Common myeloid progenitor, CD34-positive (primary cell): ENCODE measurements at regions not wholly inside any gene's neighbourhood (a gene's known extent, or its start where the extent isn't known, plus 50 kb on each side); places are given as distances from the start of the nearest gene placed in this dataset.

Source experiments
- CTCF ChIA-PET: fragments of 350-600 bp; sonication (Branson Sonifier 250); formaldehyde crosslinking; loops from one replicate; lab custom pipeline; 2021; ENCODE audit warnings: antibody characterized with exemption; lab: Charles Lee
- POLR2A ChIA-PET: fragments of 350-600 bp; sonication (Branson Sonifier 250); formaldehyde crosslinking; loops from one replicate; lab custom pipeline; 2021; ENCODE audit warnings: antibody characterized with exemption; lab: Charles Lee
- DNase-seq, 3 donors: peaks; one replicate each; pipeline versions ENCODE4 v3.0.0 to v3.0.0-alpha.2; 2013
- H3K27ac ChIP-seq, 2 experiments: 1 replicate in 1 of 2; 2 replicates in 1 of 2; pipeline ENCODE4 v1.7.0; 2013; ENCODE audit warnings: inconsistent platforms in 2 of 2, low read length in 2 of 2, mild to moderate bottlenecking in 2 of 2, low read depth in 1 of 2, moderate library complexity in 1 of 2; ENCODE audit not compliant: severe bottlenecking in 2 of 2, insufficient read depth in 1 of 2, poor library complexity in 1 of 2
- H3K27me3 ChIP-seq, 5 experiments: replicated peaks in 2 of 5; 1 replicate in 3 of 5; 2 replicates in 2 of 5; pipeline versions ENCODE4 v1.6.1 to v1.7.0; 2013; ENCODE audit warnings: low read length in 4 of 5, mild to moderate bottlenecking in 2 of 5, moderate library complexity in 2 of 5, inconsistent platforms in 1 of 5; ENCODE audit not compliant: insufficient read depth in 5 of 5, control insufficient read depth in 4 of 5
- H3K36me3 ChIP-seq, 4 experiments: 1 replicate in 2 of 4; 2 replicates in 2 of 4; pipeline versions ENCODE4 v1.6.1 to v1.7.0; 2013; ENCODE audit warnings: low read length in 3 of 4, control low read depth in 1 of 4, mild to moderate bottlenecking in 1 of 4; ENCODE audit not compliant: control insufficient read depth in 4 of 4, insufficient read depth in 4 of 4
- H3K4me1 ChIP-seq, 4 experiments: 1 replicate in 3 of 4; 2 replicates in 1 of 4; pipeline versions ENCODE4 v1.6.1 to v1.7.1; 2013; ENCODE audit warnings: low read length in 3 of 4, mild to moderate bottlenecking in 3 of 4, control low read depth in 1 of 4, inconsistent platforms in 1 of 4, moderate library complexity in 1 of 4; ENCODE audit not compliant: control insufficient read depth in 4 of 4, insufficient read depth in 4 of 4; ENCODE audit errors: control extremely low read depth in 1 of 4
- H3K4me3 ChIP-seq, 7 experiments: 1 replicate in 4 of 7; 2 replicates in 3 of 7; pipeline versions ENCODE4 v1.5.1 to v1.7.0; 2013; ENCODE audit warnings: mild to moderate bottlenecking in 7 of 7, low read length in 6 of 7, moderate library complexity in 6 of 7, inconsistent platforms in 2 of 7, low read depth in 2 of 7, control low read depth in 1 of 7; ENCODE audit not compliant: insufficient read depth in 4 of 7, control insufficient read depth in 1 of 7; ENCODE audit errors: extremely low read depth in 1 of 7
- H3K9me3 ChIP-seq, 5 experiments: 1 replicate in 4 of 5; 2 replicates in 1 of 5; pipeline versions ENCODE4 v1.6.1 to v1.7.1; 2013; ENCODE audit warnings: low read length in 4 of 5, mild to moderate bottlenecking in 2 of 5, inconsistent platforms in 1 of 5, low read depth in 1 of 5, moderate library complexity in 1 of 5; ENCODE audit not compliant: control insufficient read depth in 4 of 5, insufficient read depth in 2 of 5; ENCODE audit errors: control extremely low read depth in 1 of 5
- WGBS: methylation state at CpG from one replicate; pipeline ENCODE4 v1.1.5; 2013; ENCODE audit not compliant: insufficient coverage; 5-methylcytosine and 5-hydroxymethylcytosine counted together

- no peak for DNase-seq
- POLR2A ChIA-PET, result no interaction called here
- 85% methylated on average over 5 of the region's 5 CpGs for WGBS
Observed at GRCh38 chr13:109468123-109468522, 318.3 kb downstream of the IRS2 start.

GRCh38 chr13:109465148-109465547 is 321.2 kb downstream of the IRS2 start:
- POLR2A ChIA-PET, result no interaction called here
- Histone ChIP-seq H3K27ac (no peak overlapping the region), H3K9me3 (peaks cover 0 to 15% (median 0%) of the 10 kb centered on the region in 5 experiments), H3K36me3 (no peaks in the 10 kb centered on the region), H3K4me1 (no peaks in the 10 kb centered on the region), H3K27me3 (no peaks in the 10 kb centered on the region), H3K4me3 (no peak overlapping the region)
- DNase-seq, result no peak
- 93% methylated on average over 2 of the region's 2 CpGs for WGBS
- CTCF ChIA-PET, result no interaction called here

More at GRCh38 chr13:109468123-109468522, 318.3 kb downstream of the IRS2 start:
- Histone ChIP-seq H3K27me3 (peaks cover 0 to 3% (median 0%) of the 10 kb centered on the region in 5 experiments), H3K4me1 (no peaks in the 10 kb centered on the region), H3K9me3 (peaks cover 0 to 9% (median 0%) of the 10 kb centered on the region in 5 experiments), H3K27ac (no peak overlapping the region), H3K4me3 (no peak overlapping the region), H3K36me3 (no peaks in the 10 kb centered on the region)
- CTCF ChIA-PET, result no interaction called here

- WGBS, result 91% methylated on average over 3 of the region's 4 CpGs
- Histone ChIP-seq H3K27me3 (peaks cover 0 to 2% (median 0%) of the 10 kb centered on the region in 5 experiments), H3K4me3 (no peak overlapping the region), H3K9me3 (peaks cover 0 to 2% (median 0%) of the 10 kb centered on the region in 5 experiments), H3K27ac (no peak overlapping the region), H3K36me3 (no peaks in the 10 kb centered on the region), H3K4me1 (no peaks in the 10 kb centered on the region)
- no peak for DNase-seq
- ChIA-PET POLR2A (no interaction called here), CTCF (no interaction called here)
Observed at GRCh38 chr13:109454167-109454917, 332.0 kb downstream of the IRS2 start.

- H3K9me3 ChIP-seq, result peaks cover 0 to 2% (median 0%) of the 10 kb centered on the region in 5 experiments
- no peaks in the 10 kb centered on the region for H3K4me1 ChIP-seq
- H3K36me3 ChIP-seq, result no peaks in the 10 kb centered on the region
- no peak overlapping the region for H3K4me3 ChIP-seq
- DNase-seq, result no peak
- ChIA-PET POLR2A (no interaction called here), CTCF (interaction anchor here (0.6 kb wide), 1 partner anchor 342 kb away, joined by 3 read pairs; no protein-coding TSS in a partner anchor)
- no peaks in the 10 kb centered on the region for H3K27me3 ChIP-seq
- H3K27ac ChIP-seq, result no peak overlapping the region
- WGBS, result 75% methylated on average over 1 of the region's 2 CpGs
Observed at GRCh38 chr13:109451726-109452125, 334.7 kb downstream of the IRS2 start.

GRCh38 chr13:109448629-109449028 is 337.8 kb downstream of the IRS2 start:
- Histone ChIP-seq H3K9me3 (peaks cover 0 to 2% (median 0%) of the 10 kb centered on the region in 5 experiments), H3K36me3 (no peaks in the 10 kb centered on the region), H3K27me3 (no peaks in the 10 kb centered on the region), H3K4me3 (no peak overlapping the region), H3K27ac (no peak overlapping the region), H3K4me1 (no peaks in the 10 kb centered on the region)
- ChIA-PET CTCF (no interaction called here), POLR2A (no interaction called here)
- WGBS, result 78% methylated on average over 5 of the region's 8 CpGs
- no peak for DNase-seq

- H3K9me3 ChIP-seq, result no peaks in the 10 kb centered on the region
- H3K36me3 ChIP-seq, result no peaks in the 10 kb centered on the region
- H3K27ac ChIP-seq, result no peak overlapping the region
- H3K4me1 ChIP-seq, result no peaks in the 10 kb centered on the region
- DNase-seq, result no peak
- no peaks in the 10 kb centered on the region for H3K27me3 ChIP-seq
- H3K4me3 ChIP-seq, result no peak overlapping the region
- ChIA-PET CTCF (no interaction called here), POLR2A (no interaction called here)
- WGBS, result 96% methylated on average over 4 of the region's 4 CpGs
Observed at GRCh38 chr13:109447667-109448066, 338.7 kb downstream of the IRS2 start.

- ChIA-PET POLR2A (no interaction called here), CTCF (no interaction called here)
- Histone ChIP-seq H3K27me3 (no peaks in the 10 kb centered on the region), H3K4me1 (no peaks in the 10 kb centered on the region), H3K36me3 (no peaks in the 10 kb centered on the region), H3K27ac (no peak overlapping the region), H3K4me3 (no peak overlapping the region), H3K9me3 (no peaks in the 10 kb centered on the region)
- WGBS, result 89% methylated on average over 4 of the region's 4 CpGs
- DNase-seq, result no peak
Observed at GRCh38 chr13:109440320-109440719, 346.1 kb downstream of the IRS2 start.
